Parathyroid adenoma (tissue), 2 donors: ENCODE measurements at regions not wholly inside any gene's neighbourhood (a gene's known extent, or its start where the extent isn't known, plus 50 kb on each side); places are given as distances from the start of the nearest gene placed in this dataset.

Experiments used
- H2AFZ ChIP-seq: fragments of 300-600 bp; sonication (generic); one replicate; pipeline ENCODE4 v1.7.0; 2017; ENCODE audit warnings: antibody characterized with exemption, mild to moderate bottlenecking
- H3K27ac ChIP-seq: fragments of 300-600 bp; sonication (generic); one replicate; pipeline ENCODE4 v1.7.0; 2017
- H3K27me3 ChIP-seq: fragments of 300-600 bp; sonication (generic); one replicate; pipeline ENCODE4 v1.7.0; 2017; ENCODE audit warnings: low read length; ENCODE audit not compliant: control insufficient read depth, insufficient read depth
- H3K36me3 ChIP-seq: fragments of 300-600 bp; sonication (generic); one replicate; pipeline ENCODE4 v1.7.0; 2017; ENCODE audit warnings: low read length; ENCODE audit not compliant: control insufficient read depth, insufficient read depth
- H3K4me1 ChIP-seq: fragments of 300-600 bp; sonication (generic); one replicate; pipeline ENCODE4 v1.7.0; 2017; ENCODE audit warnings: control low read depth
- H3K4me2 ChIP-seq: fragments of 300-600 bp; sonication (generic); one replicate; pipeline ENCODE4 v1.7.0; 2017; ENCODE audit warnings: low read length
- H3K4me3 ChIP-seq: fragments of 300-600 bp; sonication (generic); one replicate; pipeline ENCODE4 v1.7.0; 2017; ENCODE audit warnings: low read depth, low read length
- H3K79me2 ChIP-seq: fragments of 300-600 bp; sonication (generic); one replicate; pipeline ENCODE4 v1.7.0; 2017; ENCODE audit warnings: control low read depth
- H3K9ac ChIP-seq: fragments of 300-600 bp; sonication (generic); one replicate; pipeline ENCODE4 v1.7.0; 2017; ENCODE audit warnings: mild to moderate bottlenecking
- H3K9me3 ChIP-seq: fragments of 300-600 bp; sonication (generic); one replicate; pipeline ENCODE4 v1.7.0; 2017; ENCODE audit warnings: low read length; ENCODE audit not compliant: control insufficient read depth
- TF ChIP-seq, protein P1 (sequence below): fragments of 300-600 bp; sonication (generic); IDR thresholded peaks from one replicate; pipeline ENCODE4 v1.7.0; 2017; ENCODE audit warnings: antibody characterized with exemption, mild to moderate bottlenecking
- donor health status: primary hyperparathyroidism.

DNA sequence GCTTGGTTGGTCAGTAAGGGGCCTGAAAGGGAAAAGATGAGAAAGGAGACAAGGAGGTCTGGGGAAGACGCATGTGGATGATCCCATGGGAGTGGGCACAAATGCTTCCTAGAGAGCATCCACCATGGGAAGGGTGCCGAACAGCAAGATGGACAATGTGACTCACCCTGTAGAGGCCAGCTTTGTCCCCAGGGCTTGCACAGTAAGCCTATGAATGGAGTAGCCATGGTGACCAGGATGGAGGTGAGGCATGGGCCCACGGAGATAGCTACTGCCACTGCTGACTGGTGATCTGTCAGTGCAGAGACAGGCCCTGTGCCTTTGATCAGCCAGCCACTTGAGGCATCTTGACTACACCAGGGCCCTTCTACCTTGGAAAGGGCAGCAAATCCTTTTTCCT lies 172.6 kb downstream of the HAUS1 start:
- no peaks in the 10 kb centered on the region for H3K27me3 ChIP-seq
- H2AFZ ChIP-seq, result no peak overlapping the region
- no peak overlapping the region for H3K9ac ChIP-seq
- H3K36me3 ChIP-seq, result no peaks in the 10 kb centered on the region
- H3K27ac ChIP-seq, result no peak overlapping the region
- H3K9me3 ChIP-seq, result no peaks in the 10 kb centered on the region
- no peak overlapping the region for H3K4me3 ChIP-seq
- no peaks in the 10 kb centered on the region for H3K4me1 ChIP-seq
- H3K79me2 ChIP-seq, result no peaks in the 10 kb centered on the region
- no peak overlapping the region for H3K4me2 ChIP-seq
- TF ChIP-seq, protein P1, sequence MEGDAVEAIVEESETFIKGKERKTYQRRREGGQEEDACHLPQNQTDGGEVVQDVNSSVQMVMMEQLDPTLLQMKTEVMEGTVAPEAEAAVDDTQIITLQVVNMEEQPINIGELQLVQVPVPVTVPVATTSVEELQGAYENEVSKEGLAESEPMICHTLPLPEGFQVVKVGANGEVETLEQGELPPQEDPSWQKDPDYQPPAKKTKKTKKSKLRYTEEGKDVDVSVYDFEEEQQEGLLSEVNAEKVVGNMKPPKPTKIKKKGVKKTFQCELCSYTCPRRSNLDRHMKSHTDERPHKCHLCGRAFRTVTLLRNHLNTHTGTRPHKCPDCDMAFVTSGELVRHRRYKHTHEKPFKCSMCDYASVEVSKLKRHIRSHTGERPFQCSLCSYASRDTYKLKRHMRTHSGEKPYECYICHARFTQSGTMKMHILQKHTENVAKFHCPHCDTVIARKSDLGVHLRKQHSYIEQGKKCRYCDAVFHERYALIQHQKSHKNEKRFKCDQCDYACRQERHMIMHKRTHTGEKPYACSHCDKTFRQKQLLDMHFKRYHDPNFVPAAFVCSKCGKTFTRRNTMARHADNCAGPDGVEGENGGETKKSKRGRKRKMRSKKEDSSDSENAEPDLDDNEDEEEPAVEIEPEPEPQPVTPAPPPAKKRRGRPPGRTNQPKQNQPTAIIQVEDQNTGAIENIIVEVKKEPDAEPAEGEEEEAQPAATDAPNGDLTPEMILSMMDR, result no peak

DNA sequence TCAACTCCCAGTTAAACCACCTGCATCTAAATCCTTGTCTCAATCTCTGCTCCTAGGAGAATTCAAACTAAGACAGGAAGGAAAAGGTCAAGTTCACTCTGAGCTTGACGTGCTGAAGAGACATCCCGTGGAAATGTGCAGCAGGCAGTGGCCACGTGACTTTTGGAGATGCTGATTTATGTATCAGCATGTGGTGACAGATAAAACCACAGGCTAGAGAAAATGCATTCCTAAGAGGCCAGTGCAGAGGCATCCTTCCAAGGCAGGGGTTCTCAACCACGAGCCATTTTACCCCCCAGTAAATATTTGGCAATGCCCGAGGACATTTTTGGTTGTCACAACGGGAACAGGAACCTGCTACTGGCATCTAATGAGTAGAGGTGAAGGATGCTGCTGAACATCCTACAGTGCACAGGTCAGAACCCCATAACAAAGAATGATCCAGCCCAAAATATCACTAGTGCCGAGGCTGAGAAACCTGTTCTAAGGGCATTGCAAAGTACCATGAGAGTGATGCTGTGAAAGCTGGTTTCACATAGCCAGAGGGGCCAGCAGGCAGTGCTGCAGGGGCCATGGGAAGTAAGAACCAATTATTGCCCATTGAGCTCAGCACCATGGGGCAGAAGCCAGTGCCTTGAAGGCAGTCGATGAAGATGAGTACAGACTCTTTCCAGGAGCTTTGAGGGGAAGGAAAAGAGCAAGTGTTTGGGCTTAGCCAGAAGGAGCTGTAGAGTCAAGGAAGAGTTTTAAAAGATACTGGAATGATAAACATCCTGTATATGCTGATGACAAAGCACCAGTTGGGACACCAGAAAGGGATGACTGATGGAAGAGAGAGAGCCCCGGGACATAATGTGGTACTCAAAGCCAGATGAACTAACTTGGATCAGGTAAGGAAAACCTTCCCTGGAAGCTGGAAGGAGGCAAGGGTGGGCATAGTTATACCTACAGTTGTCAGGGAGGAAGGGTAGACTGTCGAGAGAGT lies 174.6 kb downstream of the HAUS1 start:
- Histone ChIP-seq H3K9ac (no peak overlapping the region), H3K4me2 (no peak overlapping the region), H3K4me1 (peaks cover 4% of the 10 kb centered on the region), H3K4me3 (no peak overlapping the region), H3K27ac (no peak overlapping the region), H3K9me3 (no peaks in the 10 kb centered on the region), H3K27me3 (no peaks in the 10 kb centered on the region), H3K36me3 (no peaks in the 10 kb centered on the region), H3K79me2 (no peaks in the 10 kb centered on the region), H2AFZ (no peak overlapping the region)
- TF ChIP-seq, protein P1, result no peak

DNA sequence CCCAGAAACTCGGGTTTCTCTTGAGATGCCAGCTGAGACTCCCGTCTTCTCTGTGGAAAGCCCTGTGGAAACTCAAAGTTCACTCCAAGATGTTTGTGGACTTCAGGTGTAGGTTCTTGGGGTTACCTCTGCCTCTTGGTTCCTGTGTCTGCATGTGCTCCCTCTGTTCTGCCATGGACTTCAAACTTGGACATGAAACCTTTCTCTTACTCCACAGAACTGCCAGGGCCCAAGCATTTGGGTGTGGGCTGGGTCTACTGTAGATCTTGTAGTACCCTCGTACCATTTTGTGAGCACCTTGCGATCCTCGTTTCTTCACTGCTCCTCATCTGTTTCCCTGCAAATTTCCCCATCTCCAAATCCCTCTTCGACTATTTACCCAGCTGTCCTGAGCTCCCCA lies 175.5 kb downstream of the HAUS1 start:
- no peak overlapping the region for H3K27ac ChIP-seq
- no peak overlapping the region for H2AFZ ChIP-seq
- H3K36me3 ChIP-seq, result no peaks in the 10 kb centered on the region
- no peaks in the 10 kb centered on the region for H3K9me3 ChIP-seq
- H3K4me3 ChIP-seq, result no peak overlapping the region
- H3K4me2 ChIP-seq, result no peak overlapping the region
- no peaks in the 10 kb centered on the region for H3K27me3 ChIP-seq
- H3K4me1 ChIP-seq, result peaks cover 5% of the 10 kb centered on the region
- no peak overlapping the region for H3K9ac ChIP-seq
- no peaks in the 10 kb centered on the region for H3K79me2 ChIP-seq
- TF ChIP-seq, protein P1, result no peak

DNA sequence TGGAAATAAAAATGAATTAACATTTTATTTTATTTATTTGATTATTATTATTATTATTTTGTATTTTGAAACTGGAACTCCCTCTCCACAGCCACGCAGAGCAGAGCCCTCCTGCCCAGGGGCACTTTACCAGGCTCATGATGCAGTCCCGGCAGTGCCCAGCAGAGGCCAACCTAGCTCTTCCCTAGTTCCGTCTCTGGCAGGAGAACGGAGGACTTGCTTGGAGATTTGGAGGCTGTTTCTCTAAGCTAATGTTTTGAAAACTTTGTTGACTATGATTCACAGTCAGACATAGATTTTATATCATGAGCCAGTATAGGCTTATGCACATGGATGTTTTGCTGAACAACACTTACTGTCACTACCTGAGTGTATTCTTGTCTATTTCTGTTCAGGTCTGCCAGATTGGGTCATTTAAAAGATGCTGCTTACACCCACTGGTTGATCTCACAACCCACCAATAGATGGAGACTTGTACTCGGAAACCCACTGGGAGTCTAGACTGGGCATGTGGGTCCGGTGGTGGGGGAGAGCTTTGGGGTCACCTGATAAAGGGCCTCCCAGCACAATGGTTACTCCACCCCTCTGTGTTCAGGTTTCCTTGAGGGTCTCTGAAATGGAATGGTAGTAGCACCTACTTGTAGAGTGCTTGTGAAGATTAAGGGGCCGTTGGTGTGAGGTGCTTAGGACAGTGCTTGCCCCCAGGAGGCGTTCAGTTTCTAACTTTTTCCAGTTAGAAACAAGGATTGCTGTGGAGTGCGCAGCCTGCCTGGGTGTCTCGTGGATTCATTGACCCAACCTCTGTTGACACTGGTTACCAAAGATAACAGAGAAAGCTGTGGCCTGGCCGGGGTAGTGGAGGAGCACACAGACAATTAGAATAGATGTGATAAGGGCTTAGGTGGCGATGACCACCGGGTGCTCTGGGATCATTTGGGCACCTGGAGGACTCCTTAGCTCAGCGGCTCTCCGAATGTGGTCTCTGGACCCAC lies 177.3 kb downstream of the HAUS1 start:
- no peak overlapping the region for H3K4me3 ChIP-seq
- H3K27ac ChIP-seq, result no peak overlapping the region
- H3K36me3 ChIP-seq, result no peaks in the 10 kb centered on the region
- no peaks in the 10 kb centered on the region for H3K9me3 ChIP-seq
- peaks cover 5% of the 10 kb centered on the region for H3K4me1 ChIP-seq
- H3K9ac ChIP-seq, result no peak overlapping the region
- H3K79me2 ChIP-seq, result peaks cover 2% of the 10 kb centered on the region
- no peak overlapping the region for H3K4me2 ChIP-seq
- H2AFZ ChIP-seq, result no peak overlapping the region
- TF ChIP-seq, protein P1, result peak; percentile 90
- H3K27me3 ChIP-seq, result no peaks in the 10 kb centered on the region
